ENCODE measurements at regions not wholly inside any gene's neighbourhood (a gene's known extent, or its start where the extent isn't known, plus 50 kb on each side); places are given as distances from the start of the nearest gene placed in this dataset.

DNA sequence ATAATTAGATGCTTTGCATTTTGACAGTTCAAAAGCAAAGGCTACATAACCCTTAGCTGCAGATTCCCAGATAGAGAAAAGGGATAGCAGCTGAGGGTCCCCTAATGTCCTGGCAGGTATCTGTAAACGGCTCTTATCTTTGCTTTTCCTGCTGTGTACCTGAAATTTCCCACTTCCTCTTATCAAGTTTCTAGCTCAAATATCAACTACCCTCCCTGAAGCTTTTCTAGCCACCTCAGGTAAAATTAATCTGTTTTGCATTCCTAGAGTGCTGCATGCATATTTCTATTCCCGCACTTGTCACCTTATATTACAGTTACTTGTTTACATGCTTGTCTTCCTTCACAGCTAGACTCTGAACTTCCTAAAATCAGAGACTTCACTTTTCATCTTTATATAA is 55.6 kb upstream of the STXBP5L start:
- Histone ChIP-seq H3K36me3 (no peaks in the 10 kb centered on the region), H3K4me3 (ENCODE audit: low read depth, low read length) (no peak overlapping the region), H3K9me3 (no peaks in the 10 kb centered on the region), H3K4me1 (peaks cover 11% of the 10 kb centered on the region), H3K27me3 (no peaks in the 10 kb centered on the region)
- DNase-seq: no peak
- TF ChIP-seq, protein P1, sequence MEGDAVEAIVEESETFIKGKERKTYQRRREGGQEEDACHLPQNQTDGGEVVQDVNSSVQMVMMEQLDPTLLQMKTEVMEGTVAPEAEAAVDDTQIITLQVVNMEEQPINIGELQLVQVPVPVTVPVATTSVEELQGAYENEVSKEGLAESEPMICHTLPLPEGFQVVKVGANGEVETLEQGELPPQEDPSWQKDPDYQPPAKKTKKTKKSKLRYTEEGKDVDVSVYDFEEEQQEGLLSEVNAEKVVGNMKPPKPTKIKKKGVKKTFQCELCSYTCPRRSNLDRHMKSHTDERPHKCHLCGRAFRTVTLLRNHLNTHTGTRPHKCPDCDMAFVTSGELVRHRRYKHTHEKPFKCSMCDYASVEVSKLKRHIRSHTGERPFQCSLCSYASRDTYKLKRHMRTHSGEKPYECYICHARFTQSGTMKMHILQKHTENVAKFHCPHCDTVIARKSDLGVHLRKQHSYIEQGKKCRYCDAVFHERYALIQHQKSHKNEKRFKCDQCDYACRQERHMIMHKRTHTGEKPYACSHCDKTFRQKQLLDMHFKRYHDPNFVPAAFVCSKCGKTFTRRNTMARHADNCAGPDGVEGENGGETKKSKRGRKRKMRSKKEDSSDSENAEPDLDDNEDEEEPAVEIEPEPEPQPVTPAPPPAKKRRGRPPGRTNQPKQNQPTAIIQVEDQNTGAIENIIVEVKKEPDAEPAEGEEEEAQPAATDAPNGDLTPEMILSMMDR (IDR thresholded peaks at IDR 0.05; ENCODE audit: low read depth, low read length): no peak

DNA sequence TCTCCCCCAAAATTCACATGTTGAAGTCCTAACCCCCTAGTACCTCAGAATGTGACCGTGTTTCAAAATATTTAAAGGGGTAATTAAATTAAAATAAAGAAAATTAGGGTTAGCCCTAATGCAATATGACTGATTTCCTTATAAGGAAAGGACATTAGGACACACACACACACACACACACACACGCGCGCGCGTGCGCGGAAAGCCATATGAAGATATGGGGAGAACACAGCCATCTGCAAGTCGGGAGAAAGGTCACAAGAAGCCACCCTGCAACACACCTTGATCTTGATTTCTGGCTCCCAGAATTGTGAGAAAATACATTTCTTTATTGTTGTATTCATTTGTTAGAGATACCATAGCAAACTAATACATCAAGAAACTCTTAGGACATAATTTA is 54.6 kb upstream of the STXBP5L start:
- Histone ChIP-seq H3K27me3 (no peaks in the 10 kb centered on the region; the same call in 1 of the 2 replicates), H3K36me3 (no peaks in the 10 kb centered on the region), H3K9me3 (no peaks in the 10 kb centered on the region), H3K4me3 (ENCODE audit: low read depth, low read length) (no peak overlapping the region), H3K4me1 (peaks cover 11% of the 10 kb centered on the region)
- DNase-seq: peak; percentile 16
- TF ChIP-seq, protein P1 (IDR thresholded peaks at IDR 0.05; ENCODE audit: low read depth, low read length): no peak

DNA sequence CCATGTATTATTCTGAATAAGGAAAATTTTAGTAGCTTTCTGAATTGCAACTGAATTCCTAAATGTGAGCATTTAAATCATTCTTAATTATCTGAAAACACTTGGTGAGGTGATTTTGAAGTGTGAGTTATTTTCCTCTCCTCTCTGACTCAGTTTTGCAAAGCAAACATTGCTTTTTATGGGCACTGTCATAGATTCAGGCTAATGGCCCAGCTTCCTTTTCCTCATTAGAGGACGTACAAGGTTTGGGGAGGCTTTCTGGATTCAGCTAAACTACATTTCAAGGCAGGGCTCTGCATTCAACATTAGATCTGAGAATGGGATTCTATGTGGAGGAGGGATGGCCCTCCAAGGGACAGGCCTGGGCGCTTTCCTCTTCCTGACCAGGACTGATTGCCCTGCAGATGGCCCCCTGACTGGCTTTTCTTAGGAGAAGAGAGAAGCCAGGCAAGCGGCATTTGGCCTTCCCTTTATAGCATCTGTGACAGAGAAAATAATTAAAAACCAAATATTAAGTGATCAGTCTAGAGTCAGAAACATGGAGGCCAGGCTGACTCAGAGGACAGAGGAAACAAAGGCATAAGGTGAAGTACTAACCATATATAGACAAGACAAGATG is 53.0 kb upstream of the STXBP5L start:
- Histone ChIP-seq H3K27me3 (peaks cover 12% of the 10 kb centered on the region), H3K9me3 (no peaks in the 10 kb centered on the region), H3K36me3 (no peaks in the 10 kb centered on the region), H3K4me3 (ENCODE audit: low read depth, low read length) (no peak overlapping the region), H3K4me1 (peaks cover 8% of the 10 kb centered on the region)
- no peak for DNase-seq
- TF ChIP-seq, protein P1 (IDR thresholded peaks at IDR 0.05; ENCODE audit: low read depth, low read length): no peak

DNA sequence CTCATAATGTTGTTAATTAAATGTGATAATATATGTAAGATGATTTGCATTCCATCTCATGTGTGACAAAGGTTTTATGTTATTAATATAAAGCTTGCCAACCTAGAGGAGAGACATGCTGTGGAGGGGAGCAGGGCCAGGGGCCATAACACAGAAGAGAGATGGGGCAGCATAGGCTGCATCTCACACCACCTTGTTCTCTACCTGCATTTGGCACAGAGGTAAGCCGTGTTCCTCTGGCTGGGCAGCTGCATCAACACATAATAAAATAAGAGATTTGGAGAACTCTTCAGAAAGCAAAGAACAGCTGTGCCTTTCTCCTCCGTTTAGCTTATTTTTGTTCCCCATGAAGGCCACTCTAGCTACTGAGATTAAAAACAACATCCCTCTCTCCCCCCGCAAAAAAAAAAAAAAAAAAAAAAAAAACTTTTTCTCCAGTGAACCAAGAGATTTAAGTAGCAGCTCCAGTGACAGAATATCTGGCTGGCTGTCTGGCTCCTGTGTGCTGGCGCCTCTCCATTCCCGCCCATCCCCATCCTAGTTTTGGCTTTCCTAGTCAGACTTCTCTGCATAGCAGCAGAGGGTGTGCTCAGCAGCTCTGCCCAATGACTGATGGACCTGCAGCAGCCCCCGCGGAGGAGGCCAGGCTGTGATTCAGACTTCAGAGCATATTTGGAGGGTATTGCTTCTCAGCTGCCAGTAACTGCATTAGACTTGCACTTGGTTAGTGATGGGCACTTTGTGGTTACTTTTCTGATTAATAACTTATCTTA is 52.2 kb upstream of the STXBP5L start:
- Histone ChIP-seq H3K4me3 (ENCODE audit: low read depth, low read length) (no peak overlapping the region), H3K4me1 (no peaks in the 10 kb centered on the region), H3K27me3 (peaks cover 12% of the 10 kb centered on the region), H3K9me3 (no peaks in the 10 kb centered on the region), H3K36me3 (no peaks in the 10 kb centered on the region)
- DNase-seq: no peak
- TF ChIP-seq, protein P1 (IDR thresholded peaks at IDR 0.05; ENCODE audit: low read depth, low read length): no peak
